NOMO-1 treated with dmso at 0.1 percent for 144 hours (cell line): ENCODE measurements at regions not wholly inside any gene's neighbourhood (a gene's known extent, or its start where the extent isn't known, plus 50 kb on each side); places are given as distances from the start of the nearest gene placed in this dataset.
"Not testable (repeated sequence)": the region's sequence is repeated elsewhere in the genome, so short reads cannot be mapped to it uniquely, and the experiment has no call there.

Experiments used
- DNase-seq: peaks from one replicate; lab custom pipeline; 2025; ENCODE audit not compliant: unreplicated experiment; lab: John Stamatoyannopoulos, UW

DNA sequence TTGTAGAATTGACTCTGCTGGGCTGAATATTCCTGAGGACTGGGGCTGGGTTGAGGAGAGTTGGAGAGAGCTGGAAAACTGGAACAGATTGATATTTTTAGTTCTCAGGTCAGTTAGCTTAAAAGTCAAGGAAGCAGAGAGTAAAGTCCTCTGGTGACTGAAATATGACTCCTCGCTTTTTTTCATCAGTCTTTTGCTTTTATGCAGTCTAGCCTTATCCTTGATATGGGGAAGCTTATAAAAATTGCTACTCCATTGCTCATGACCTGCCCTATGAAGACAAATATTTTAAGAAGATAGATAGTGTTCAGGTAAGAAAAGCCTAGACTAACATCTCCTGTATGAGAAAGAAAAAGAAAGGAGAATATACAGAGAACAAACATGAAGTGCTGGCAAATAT, 152.7 kb downstream of the C4orf33 start:
- DNase-seq, result no peak

GRCh38 chr4:129254126-129254525, 158.2 kb downstream of the C4orf33 start:
- no peak for DNase-seq

- no peak for DNase-seq
These were observed 158.6 kb downstream of the C4orf33 start for GRCh38 chr4:129254526-129254925.

GRCh38 chr4:129261584-129261983, 165.6 kb downstream of the C4orf33 start:
- DNase-seq, result no peak

DNA sequence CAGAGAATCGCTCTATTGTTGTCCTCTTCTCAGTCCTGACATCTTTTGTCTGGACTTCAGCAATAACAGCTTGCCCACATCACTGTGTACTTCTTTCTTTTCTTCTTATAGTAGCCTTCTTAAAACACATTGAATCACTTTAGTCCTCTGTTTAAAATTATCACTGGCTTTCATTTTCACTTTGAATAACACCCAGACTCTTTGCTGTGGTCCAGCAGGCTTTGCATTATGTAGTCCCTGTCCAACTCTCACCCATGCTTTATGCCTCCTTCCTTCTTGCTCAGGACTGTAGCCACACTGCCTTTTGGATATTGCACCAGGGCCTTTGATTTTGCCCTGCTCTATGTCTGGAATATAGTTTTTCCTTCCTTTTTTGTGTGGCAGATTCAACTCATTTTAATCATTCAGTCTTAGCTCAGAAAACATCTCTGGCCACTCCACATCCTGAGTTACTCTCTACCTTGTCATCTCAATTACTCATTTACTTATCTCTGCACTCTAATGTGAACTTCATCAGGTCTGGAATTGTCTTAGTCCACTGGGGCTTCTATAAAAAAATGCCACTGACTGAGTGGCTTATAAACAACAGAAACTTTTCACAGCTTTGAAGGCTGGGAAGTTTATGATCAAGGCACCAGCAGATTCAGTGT, 168.2 kb downstream of the C4orf33 start:
- DNase-seq, result no peak

GRCh38 chr4:129278868-129279267, 182.9 kb downstream of the C4orf33 start:
- no peak for DNase-seq

- DNase-seq, result no peak
These were observed 186.3 kb downstream of the C4orf33 start for GRCh38 chr4:129282293-129282692.

- not testable (repeated sequence) for DNase-seq
These were observed 196.2 kb downstream of the C4orf33 start for GRCh38 chr4:129292194-129292593.

- no peak for DNase-seq
These were observed 218.8 kb downstream of the C4orf33 start for GRCh38 chr4:129314781-129315180.

GRCh38 chr4:129322920-129323319, 227.0 kb downstream of the C4orf33 start:
- no peak for DNase-seq

- no peak for DNase-seq
These were observed 227.7 kb downstream of the C4orf33 start for GRCh38 chr4:129323658-129324057.

DNA sequence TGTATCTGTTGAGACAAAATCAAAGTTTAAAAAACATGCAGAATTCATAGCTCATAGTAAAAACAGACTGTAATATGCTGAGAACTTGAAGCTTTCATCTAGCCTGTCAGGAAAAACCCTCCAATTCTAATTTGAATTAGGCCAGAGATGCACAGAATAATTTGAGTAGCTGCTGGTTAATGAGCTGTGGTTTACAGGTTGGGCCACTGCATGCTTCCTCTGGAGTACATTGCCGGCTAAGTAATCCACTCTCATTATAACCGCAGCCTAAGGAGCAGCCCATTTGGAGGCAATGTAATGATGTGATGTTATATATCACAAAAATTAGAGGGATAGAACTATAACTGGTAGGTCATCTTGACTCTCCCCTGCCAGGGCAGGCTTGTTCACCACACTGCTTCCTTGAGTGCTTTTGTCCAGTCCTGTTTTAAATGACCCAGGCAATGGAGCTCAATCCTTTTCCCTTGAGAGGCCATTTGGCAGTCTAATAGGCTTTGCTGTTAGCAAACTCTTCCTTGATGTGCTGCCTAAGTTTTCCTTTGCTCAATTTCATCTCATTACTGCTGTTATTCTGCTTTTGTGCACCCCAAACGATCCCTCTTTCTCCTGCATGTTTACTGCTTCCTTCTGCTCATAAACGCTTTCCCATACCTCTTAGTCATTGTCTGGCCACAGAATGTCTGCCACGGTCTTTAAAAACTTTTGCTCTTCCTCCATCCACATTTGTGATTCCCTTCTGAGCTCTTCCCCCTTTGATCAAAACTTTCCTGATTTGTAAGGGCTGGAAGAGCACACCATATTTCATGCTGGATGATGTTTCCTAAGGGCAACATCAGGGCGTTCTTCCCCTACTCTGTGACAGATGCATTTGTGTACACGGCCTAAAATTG, 230.9 kb downstream of the C4orf33 start:
- DNase-seq, result no peak

DNA sequence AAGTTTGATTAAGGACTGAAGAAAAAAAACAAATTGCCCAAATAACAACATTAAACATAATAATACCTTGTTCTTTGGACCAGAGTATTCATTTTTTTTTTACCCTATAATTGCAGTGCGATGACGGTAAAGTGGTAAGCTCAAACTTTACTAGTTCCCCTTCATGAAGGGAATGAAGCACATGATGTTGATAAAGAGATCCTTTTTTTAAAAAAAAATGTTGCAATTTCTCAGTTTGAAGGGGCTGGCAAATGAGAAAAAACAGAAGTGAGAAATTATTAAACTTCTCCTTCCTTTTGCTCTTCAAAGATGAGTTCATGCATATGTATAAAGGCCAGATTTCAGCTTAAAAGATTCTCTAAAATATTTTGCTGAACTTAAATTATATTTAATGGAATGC, 231.7 kb downstream of the C4orf33 start:
- DNase-seq, result peak; percentile 61

GRCh38 chr4:129328162-129328561, 232.2 kb downstream of the C4orf33 start:
- DNase-seq, result no peak

- no peak for DNase-seq
These were observed 238.2 kb downstream of the C4orf33 start for GRCh38 chr4:129334136-129334535.

DNA sequence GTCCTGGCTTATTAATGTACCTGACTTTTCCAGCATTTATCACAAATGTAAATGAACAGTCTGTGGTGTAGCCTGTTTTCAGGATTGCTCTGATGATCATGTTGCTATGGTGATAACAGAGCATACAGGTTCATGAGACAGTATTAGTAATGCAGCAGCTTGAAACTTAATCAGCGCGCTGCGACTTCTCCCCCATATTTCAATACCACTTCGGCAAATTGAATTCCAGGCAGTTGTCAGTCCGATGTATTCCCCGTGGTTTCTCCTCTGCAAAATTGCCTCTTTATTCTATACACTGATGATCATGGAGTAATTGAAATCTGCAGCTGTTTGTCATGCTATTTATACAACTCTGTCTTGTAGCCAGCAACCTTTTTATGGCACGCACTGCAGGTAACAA, 239.3 kb downstream of the C4orf33 start:
- DNase-seq, result no peak

- no peak for DNase-seq
These were observed 239.9 kb downstream of the C4orf33 start for GRCh38 chr4:129335818-129336217.

- DNase-seq, result no peak
These were observed 240.7 kb downstream of the C4orf33 start for GRCh38 chr4:129336457-129337227.

- DNase-seq, result no peak
These were observed 241.3 kb downstream of the C4orf33 start for GRCh38 chr4:129337228-129337620.

GRCh38 chr4:129342819-129343408, 247.0 kb downstream of the C4orf33 start:
- DNase-seq, result peak; percentile 82

DNA sequence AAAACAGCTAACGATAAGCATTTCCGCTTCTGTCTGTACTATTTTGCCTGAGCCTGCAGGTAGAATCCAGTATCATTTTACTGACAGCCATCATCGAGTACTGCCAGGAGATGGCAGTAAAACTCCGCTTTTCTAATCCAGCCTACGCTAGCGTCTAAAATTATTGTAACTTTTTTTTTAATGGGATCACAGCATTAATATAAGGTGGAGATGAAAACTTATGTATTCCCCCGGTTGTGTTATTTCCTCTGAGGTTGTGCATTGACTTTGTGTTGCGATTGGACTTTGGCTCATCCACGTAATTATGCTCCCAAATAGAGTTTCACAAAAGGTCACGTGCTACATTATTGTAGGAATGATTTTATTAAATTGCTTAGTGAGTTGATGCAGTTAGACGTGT, 248.1 kb downstream of the C4orf33 start:
- peak; percentile 21 for DNase-seq
